HUES64 (cell line): ENCODE measurements at regions not wholly inside any gene's neighbourhood (a gene's known extent, or its start where the extent isn't known, plus 50 kb on each side); places are given as distances from the start of the nearest gene placed in this dataset.
A peak's percentile ranks its signal among the peaks of the same experiment; 100 is the strongest.
"Not testable (repeated sequence)": the region's sequence is repeated elsewhere in the genome, so short reads cannot be mapped to it uniquely, and the experiment has no call there.

Source experiments
- H3K27ac ChIP-seq: 2 replicates; pipeline ENCODE4 v1.7.0; 2013; ENCODE audit warnings: low read depth, low read length, inconsistent platforms
- H3K27me3 ChIP-seq: 2 replicates; pipeline ENCODE4 v1.6.1; 2013; ENCODE audit warnings: mild to moderate bottlenecking, low read length; ENCODE audit not compliant: insufficient read depth
- H3K36me3 ChIP-seq: 2 replicates; pipeline ENCODE4 v1.6.1; 2013; ENCODE audit warnings: mild to moderate bottlenecking, low read length; ENCODE audit not compliant: insufficient read depth
- H3K4me1 ChIP-seq: 2 replicates; pipeline ENCODE4 v1.6.1; 2013; ENCODE audit warnings: mild to moderate bottlenecking, low read length, moderate library complexity; ENCODE audit not compliant: insufficient read depth
- H3K4me3 ChIP-seq: 2 replicates; pipeline ENCODE4 v1.5.1; 2013; ENCODE audit warnings: mild to moderate bottlenecking, low read length, moderate library complexity
- H3K9ac ChIP-seq: 2 replicates; pipeline ENCODE4 v1.6.1; 2013; ENCODE audit warnings: mild to moderate bottlenecking, low read depth, low read length
- H3K9me3 ChIP-seq: 2 replicates; pipeline ENCODE4 v1.6.1; 2013; ENCODE audit warnings: low read depth, low read length; ENCODE audit not compliant: insufficient read depth
- WGBS: fragments of 150-250, 120-280 bp; methylation state at CpG from one replicate; pipeline ENCODE4 v1.1.7; 2013; ENCODE audit warnings: missing lambda C conversion rate; 5-methylcytosine and 5-hydroxymethylcytosine counted together

DNA sequence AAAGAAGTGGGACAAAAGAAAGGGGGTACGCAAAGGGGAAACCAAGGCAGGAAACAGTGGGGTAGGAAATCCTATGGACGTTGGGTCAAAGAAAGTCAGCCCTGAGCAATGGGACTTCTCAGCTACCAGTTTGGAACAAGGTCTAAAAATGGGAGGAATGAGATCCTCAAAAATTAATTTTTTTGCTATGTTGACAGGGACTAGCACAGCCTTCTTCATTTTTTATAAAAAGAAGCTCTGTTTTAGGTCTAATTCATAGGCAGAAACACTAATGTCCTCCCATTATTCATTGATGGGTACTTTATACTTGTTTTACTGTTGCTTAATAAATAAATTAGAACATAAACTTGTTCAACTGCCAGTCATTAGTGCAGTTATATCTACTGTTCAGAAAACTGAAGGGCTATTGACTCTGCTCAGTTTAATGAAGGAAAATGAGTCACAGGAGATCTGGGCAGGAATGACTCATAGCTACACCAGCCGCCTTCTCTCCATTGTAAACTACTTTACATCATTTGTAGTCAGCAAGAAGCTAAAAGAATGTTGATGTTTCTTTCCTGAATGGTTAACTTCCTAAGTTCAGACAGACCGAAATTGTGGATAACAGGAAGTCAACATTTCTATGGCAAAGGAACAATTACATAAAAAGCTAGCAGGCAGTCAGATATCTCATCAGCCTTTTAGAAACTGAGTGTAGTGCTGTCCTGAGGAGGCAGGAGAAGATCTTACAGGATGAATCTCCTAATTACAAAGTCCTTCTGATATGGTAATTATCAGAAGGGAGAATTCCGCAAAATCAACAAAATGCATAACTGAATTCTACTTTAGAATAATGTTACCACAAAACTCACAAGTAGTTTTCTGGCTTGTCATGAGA lies 356.4 kb upstream of the PKN2 start:
- H3K36me3 ChIP-seq: no peaks in the 10 kb centered on the region
- H3K27me3 ChIP-seq: no peaks in the 10 kb centered on the region
- peaks cover 12% of the 10 kb centered on the region; the same call in 1 of the 2 replicates for H3K4me1 ChIP-seq
- H3K4me3 ChIP-seq: no peak overlapping the region
- H3K9ac ChIP-seq: no peak overlapping the region
- no peaks in the 10 kb centered on the region for H3K9me3 ChIP-seq
- 79% methylated on average over 4 of the region's 5 CpGs for WGBS
- peak overlapping the region; percentile 32 for H3K27ac ChIP-seq

DNA sequence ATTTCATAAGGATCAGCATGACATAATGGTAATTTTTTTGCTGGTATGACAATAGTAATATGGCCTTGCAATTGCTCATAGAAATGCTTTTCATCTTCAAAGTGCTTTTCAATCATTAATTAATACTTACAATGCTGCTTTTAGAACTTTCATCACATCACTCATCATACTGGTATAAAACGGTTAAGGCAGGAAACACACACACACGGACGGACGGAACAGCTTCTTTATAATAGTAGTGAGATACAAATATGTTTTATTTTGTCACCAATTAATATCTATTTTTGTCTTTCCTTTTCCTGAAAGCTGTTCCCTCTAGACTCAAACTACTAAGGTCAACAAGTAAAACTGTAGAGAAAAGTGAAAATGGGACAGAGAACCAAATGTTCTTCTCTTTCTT lies 353.9 kb upstream of the PKN2 start:
- no peaks in the 10 kb centered on the region for H3K9me3 ChIP-seq
- no peaks in the 10 kb centered on the region for H3K27me3 ChIP-seq
- H3K27ac ChIP-seq: no peak overlapping the region
- no peak overlapping the region for H3K9ac ChIP-seq
- H3K36me3 ChIP-seq: no peaks in the 10 kb centered on the region
- WGBS: no CpG with 5 or more reads among the region's 4 CpGs
- peaks cover 12% of the 10 kb centered on the region; the same call in 1 of the 2 replicates for H3K4me1 ChIP-seq
- no peak overlapping the region for H3K4me3 ChIP-seq

DNA sequence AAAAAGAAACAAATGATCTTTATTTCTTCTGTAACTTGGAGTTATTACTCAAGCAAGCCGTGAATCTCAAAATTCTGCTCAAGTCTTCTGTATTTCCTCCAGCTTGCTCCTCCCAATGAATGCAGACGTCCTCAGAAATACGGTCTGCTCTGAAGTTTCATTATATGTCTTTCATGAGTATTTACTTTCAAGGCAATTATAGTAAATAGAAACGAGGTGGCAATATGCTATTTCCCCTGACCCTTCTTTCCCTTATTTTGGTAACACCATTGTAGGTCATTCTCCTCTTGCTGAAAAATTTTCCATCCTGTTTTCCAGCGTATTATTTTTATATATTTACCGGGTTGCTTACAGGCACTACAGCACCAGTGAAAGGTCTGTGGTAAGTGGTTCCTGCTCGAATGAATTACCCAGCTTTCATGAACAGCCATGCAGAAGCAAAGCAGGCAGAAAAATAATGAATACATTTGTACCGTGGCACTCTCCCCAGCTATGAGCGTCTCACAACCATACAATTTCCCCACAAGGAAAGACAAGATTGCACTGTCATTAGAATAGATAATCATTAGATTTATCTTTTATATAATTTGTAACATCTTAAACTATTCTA lies 350.9 kb upstream of the PKN2 start:
- Histone ChIP-seq H3K4me1 (peaks cover under 1% of the 10 kb centered on the region; the same call in 1 of the 2 replicates), H3K9ac (no peak overlapping the region), H3K27ac (no peak overlapping the region), H3K9me3 (no peaks in the 10 kb centered on the region), H3K4me3 (no peak overlapping the region), H3K36me3 (no peaks in the 10 kb centered on the region), H3K27me3 (no peaks in the 10 kb centered on the region)
- 87% methylated on average over 9 of the region's 9 CpGs for WGBS

DNA sequence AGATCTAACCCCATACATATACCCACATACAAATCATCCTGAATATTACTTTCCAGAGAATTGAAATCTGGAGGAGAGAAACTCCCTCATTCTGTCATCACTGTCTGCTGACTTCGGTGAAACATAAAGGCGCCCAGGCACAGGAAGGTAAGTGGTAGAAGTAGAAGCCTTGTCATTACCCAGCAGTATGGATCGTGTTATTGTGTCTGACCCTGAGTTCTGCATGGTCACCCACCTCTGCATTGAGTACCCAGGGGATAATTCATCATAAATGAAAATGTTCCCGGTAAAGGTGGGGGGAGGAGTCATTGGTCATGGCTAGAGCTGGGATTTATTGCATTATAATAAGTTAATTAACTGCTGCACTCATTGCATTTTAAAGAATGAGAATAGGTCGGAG lies 342.6 kb upstream of the PKN2 start:
- H3K36me3 ChIP-seq: no peaks in the 10 kb centered on the region
- no peaks in the 10 kb centered on the region for H3K4me1 ChIP-seq
- no peak overlapping the region for H3K27ac ChIP-seq
- H3K9me3 ChIP-seq: no peaks in the 10 kb centered on the region
- H3K4me3 ChIP-seq: no peak overlapping the region
- WGBS: 93% methylated on average over 5 of the region's 5 CpGs
- no peak overlapping the region for H3K9ac ChIP-seq
- no peaks in the 10 kb centered on the region for H3K27me3 ChIP-seq

DNA sequence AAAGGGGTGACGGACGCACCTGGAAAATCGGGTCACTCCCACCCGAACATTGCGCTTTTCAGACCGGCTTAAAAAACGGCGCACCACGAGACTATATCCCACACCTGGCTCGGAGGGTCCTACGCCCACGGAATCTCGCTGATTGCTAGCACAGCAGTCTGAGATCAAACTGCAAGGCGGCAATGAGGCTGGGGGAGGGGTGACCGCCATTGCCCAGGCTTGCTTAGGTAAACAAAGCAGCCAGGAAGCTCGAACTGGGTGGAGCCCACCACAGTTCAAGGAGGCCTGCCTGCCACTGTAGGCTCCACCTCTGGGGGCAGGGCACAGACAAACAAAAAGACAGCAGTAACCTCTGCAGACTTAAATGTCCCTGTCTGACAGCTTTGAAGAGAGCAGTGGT lies 342.0 kb upstream of the PKN2 start:
- H3K27ac ChIP-seq, H3K9ac ChIP-seq, H3K9me3 ChIP-seq, H3K36me3 ChIP-seq, H3K27me3 ChIP-seq, H3K4me3 ChIP-seq, H3K4me1 ChIP-seq: not testable (repeated sequence)
- 75% methylated on average over 4 of the region's 16 CpGs for WGBS

DNA sequence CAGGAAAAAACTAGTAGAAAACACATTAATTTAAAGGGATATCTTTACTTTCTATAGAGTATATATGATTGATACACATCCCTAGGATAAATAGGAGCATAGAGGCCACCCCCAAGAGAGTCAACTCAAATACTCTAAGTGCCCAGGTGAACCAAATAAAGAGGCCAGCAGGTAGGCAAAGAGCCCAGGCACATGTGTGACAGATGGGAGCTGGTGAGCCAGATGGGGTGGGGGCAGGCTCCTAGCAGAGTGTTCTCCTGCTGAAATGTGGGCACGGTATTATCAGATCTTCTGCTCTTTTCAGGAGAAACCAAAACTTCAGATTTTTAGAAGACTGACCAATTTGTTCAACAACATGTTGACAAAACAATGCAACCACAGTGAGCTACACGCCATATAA lies 333.4 kb upstream of the PKN2 start:
- Histone ChIP-seq H3K27me3 (no peaks in the 10 kb centered on the region), H3K4me1 (no peaks in the 10 kb centered on the region), H3K4me3 (no peak overlapping the region), H3K27ac (no peak overlapping the region), H3K36me3 (no peaks in the 10 kb centered on the region), H3K9ac (no peak overlapping the region), H3K9me3 (no peaks in the 10 kb centered on the region)
- 97% methylated on average over 2 of the region's 2 CpGs for WGBS

DNA sequence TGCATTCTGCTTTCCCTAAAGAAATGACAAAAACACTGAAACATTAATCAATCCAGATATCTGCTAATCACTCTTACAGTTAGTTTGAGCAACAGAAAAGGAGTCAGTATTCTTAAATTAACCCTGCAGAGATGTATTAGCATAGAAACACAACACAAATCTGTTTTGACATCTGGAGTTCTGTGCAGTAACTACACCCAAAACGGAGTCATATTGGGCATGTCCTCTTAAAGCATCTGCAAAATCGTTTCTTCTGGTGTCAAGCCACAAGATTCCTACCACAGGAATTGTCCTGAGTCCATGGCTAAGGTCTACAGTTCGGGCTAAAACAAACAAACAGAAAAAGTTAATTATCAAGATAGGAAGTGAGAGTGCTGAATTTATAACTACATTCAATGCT lies 332.1 kb upstream of the PKN2 start:
- H3K4me1 ChIP-seq: no peaks in the 10 kb centered on the region
- 81% methylated on average over 3 of the region's 3 CpGs for WGBS
- H3K27me3 ChIP-seq: no peaks in the 10 kb centered on the region
- no peak overlapping the region for H3K9ac ChIP-seq
- H3K9me3 ChIP-seq: no peaks in the 10 kb centered on the region
- H3K27ac ChIP-seq: no peak overlapping the region
- H3K36me3 ChIP-seq: no peaks in the 10 kb centered on the region
- H3K4me3 ChIP-seq: no peak overlapping the region

DNA sequence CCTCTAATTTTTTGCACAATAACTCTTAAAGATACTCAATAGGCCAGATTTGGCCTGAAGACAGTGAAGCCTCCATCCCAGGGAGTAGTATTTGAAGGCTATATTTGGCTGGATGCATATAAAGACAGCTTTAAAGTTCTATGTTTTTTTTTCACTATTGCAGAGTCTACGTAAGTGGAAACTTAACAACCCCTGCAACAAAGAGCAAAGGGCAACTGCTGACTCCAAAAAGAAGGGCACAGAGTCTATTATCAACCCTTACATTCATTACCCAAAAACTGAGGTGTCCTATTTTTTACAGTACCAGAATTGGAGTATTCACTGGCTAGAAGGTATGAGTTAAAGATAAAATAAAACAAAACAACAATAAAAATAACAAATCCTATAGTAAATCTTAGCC lies 329.8 kb upstream of the PKN2 start:
- no peak overlapping the region for H3K27ac ChIP-seq
- no peak overlapping the region for H3K9ac ChIP-seq
- 93% methylated on average over 1 of the region's 1 CpG for WGBS
- no peaks in the 10 kb centered on the region for H3K4me1 ChIP-seq
- H3K27me3 ChIP-seq: no peaks in the 10 kb centered on the region
- H3K36me3 ChIP-seq: no peaks in the 10 kb centered on the region
- no peaks in the 10 kb centered on the region for H3K9me3 ChIP-seq
- H3K4me3 ChIP-seq: no peak overlapping the region

DNA sequence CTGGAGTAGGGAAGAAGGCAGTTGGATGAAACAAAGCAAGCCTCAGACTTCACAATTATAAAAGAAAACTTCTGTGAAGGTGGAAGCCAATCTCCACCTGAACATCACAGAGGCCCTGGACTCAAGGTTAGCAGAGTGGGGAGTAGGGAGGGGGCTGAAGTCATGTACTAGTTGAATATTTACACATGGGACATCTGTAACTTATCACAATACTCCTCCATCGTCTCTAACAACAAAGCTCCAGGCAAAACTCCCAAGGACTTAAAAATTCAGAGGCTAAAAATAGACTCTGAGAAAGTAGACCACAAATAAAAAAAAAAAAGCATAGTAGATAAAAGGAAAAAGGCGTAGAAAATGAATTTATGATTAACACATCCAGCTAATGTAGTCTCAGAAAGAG lies 326.3 kb upstream of the PKN2 start:
- Histone ChIP-seq H3K4me3 (no peak overlapping the region), H3K9ac (no peak overlapping the region), H3K27me3 (no peaks in the 10 kb centered on the region), H3K9me3 (no peaks in the 10 kb centered on the region), H3K4me1 (no peaks in the 10 kb centered on the region), H3K27ac (no peak overlapping the region), H3K36me3 (no peaks in the 10 kb centered on the region)
- 100% methylated on average over 1 of the region's 2 CpGs for WGBS

DNA sequence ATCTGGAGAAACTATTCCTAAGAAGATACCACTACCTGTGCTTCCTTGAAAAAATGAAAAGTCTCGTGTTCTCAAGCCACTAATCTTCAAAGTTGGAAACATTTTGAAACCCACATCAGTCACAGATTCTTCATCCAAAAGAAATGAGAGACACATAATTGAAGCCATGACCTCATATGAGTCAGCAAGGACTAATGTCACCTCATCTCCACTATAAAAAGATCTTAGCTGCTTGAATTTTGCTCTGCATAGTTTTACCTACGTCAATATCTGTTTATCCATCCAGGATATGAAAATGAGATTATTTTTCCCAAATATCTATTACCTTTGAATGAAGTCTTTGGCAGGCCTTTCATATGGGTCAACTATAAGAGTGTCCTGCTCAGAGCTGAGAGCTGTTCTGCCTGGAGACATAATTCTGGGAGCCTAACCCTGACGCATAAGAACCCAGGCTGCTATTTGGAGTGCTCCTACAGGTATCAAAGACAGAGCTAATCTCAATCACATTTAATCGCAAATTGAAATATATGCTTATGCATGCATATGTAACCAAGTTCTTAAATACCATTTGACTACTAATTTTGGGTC lies 312.5 kb upstream of the PKN2 start:
- Histone ChIP-seq H3K27ac (no peak overlapping the region), H3K4me3 (no peak overlapping the region), H3K4me1 (no peaks in the 10 kb centered on the region), H3K9me3 (no peaks in the 10 kb centered on the region), H3K36me3 (no peaks in the 10 kb centered on the region), H3K27me3 (no peaks in the 10 kb centered on the region), H3K9ac (no peak overlapping the region)
- 91% methylated on average over 4 of the region's 4 CpGs for WGBS

DNA sequence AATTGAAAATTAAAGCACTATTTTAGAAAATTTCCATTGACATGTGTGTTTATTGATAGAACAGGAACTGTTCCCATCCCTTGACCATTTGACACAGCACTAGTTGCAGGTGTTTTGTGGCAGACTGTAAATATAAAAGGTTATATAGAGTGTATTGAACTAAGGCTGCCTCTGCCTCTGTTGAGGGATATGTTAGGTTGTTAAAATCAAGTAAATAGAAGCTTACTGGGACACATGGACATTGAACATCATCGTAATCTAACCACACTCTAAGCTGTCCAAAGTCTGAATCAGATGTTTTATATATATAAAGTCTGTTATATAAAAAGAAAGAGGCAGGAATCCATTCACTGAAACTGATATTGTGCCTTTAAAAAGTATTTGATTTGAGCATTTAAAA lies 308.1 kb upstream of the PKN2 start:
- no CpG with 5 or more reads among the region's 1 CpG for WGBS
- no peaks in the 10 kb centered on the region for H3K4me1 ChIP-seq
- H3K36me3 ChIP-seq: no peaks in the 10 kb centered on the region
- H3K9ac ChIP-seq: no peak overlapping the region
- H3K27me3 ChIP-seq: no peaks in the 10 kb centered on the region
- no peaks in the 10 kb centered on the region for H3K9me3 ChIP-seq
- H3K4me3 ChIP-seq: no peak overlapping the region
- no peak overlapping the region for H3K27ac ChIP-seq
